ENCODE measurements at regions not wholly inside any gene's neighbourhood (a gene's known extent, or its start where the extent isn't known, plus 50 kb on each side); places are given as distances from the start of the nearest gene placed in this dataset.

DNA sequence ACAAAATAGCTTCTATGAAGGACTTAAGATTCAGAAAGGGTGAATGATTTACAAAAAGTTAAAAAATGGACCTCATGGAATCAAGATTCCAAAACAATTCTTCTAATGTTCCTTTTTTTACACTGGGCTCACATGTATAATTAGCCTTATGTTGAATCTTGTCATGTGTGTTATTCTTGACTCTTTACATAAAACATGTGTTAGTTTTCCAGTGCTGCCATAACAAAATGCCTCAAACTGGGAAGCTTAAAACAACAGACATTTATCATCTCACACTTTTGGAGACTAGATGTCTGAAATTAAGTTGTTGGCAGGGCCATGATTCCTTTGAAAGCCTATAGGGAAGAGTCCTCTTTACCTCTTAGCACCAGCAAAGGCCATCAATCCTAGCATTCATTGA lies 192.5 kb upstream of the SORCS1 start:
- TF ChIP-seq FOXP2 (optimal IDR thresholded peaks at IDR 0.05; ENCODE audit: control extremely low read depth, extremely low read length, insufficient read depth), result no peak
- no peak for TF ChIP-seq POLR2AphosphoS5 (IDR thresholded peaks at IDR 0.05; ENCODE audit: borderline replicate concordance, low read depth, low read length)
- no peak for TF ChIP-seq EZH2 (IDR thresholded peaks at IDR 0.05)
- DNase-seq (ENCODE audit: low read depth, low spot score), result no peak
- Histone ChIP-seq H3K36me3 (ENCODE audit: insufficient read depth, low read length) (no peaks in the 10 kb centered on the region), H3K27ac (no peak overlapping the region), H3K9me3 (ENCODE audit: low read depth, low read length) (no peaks in the 10 kb centered on the region), H3K9ac (ENCODE audit: insufficient read length) (no peak overlapping the region), H3K4me3 (no peak overlapping the region)

GRCh38 chr10:107356396-107356795 lies 191.9 kb upstream of the SORCS1 start:
- no peaks in the 10 kb centered on the region for H3K36me3 ChIP-seq (ENCODE audit: insufficient read depth, low read length)
- H3K27ac ChIP-seq, result no peak overlapping the region
- no peak overlapping the region for H3K9ac ChIP-seq (ENCODE audit: insufficient read length)
- TF ChIP-seq EZH2 (IDR thresholded peaks at IDR 0.05) (no peak), FOXP2 (optimal IDR thresholded peaks at IDR 0.05; ENCODE audit: control extremely low read depth, extremely low read length, insufficient read depth) (no peak), POLR2AphosphoS5 (IDR thresholded peaks at IDR 0.05; ENCODE audit: borderline replicate concordance, low read depth, low read length) (no peak)
- H3K4me3 ChIP-seq, result no peak overlapping the region
- no peak for DNase-seq (ENCODE audit: low read depth, low spot score)
- no peaks in the 10 kb centered on the region for H3K9me3 ChIP-seq (ENCODE audit: low read depth, low read length)

GRCh38 chr10:107342711-107343110 lies 178.2 kb upstream of the SORCS1 start:
- Histone ChIP-seq H3K4me3 (no peak overlapping the region), H3K36me3 (ENCODE audit: insufficient read depth, low read length) (no peaks in the 10 kb centered on the region), H3K9me3 (ENCODE audit: low read depth, low read length) (no peaks in the 10 kb centered on the region), H3K27ac (no peak overlapping the region), H3K9ac (ENCODE audit: insufficient read length) (no peak overlapping the region)
- TF ChIP-seq FOXP2 (optimal IDR thresholded peaks at IDR 0.05; ENCODE audit: control extremely low read depth, extremely low read length, insufficient read depth) (no peak), POLR2AphosphoS5 (IDR thresholded peaks at IDR 0.05; ENCODE audit: borderline replicate concordance, low read depth, low read length) (no peak), EZH2 (IDR thresholded peaks at IDR 0.05) (no peak)
- DNase-seq (ENCODE audit: low read depth, low spot score), result no peak

DNA sequence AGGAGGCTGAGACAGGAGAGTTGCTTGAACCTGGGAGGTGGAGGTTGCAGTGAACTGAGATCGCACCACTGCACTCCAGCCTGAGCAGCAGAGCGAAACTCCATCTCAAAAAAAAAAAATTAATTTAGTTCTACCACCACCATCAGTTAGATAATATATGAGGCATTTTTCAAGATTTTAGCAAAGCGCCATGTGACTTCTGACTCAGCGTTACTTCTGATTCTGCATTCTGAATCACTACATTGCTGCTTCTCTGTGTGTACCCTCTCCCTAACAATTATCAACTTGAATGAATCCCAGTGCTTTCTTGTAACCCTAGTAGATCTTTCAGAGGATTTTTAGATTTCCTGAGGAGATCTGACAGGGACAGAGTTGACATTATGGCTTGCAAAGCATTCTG lies 176.8 kb upstream of the SORCS1 start:
- no peaks in the 10 kb centered on the region for H3K36me3 ChIP-seq (ENCODE audit: insufficient read depth, low read length)
- DNase-seq (ENCODE audit: low read depth, low spot score), result no peak
- H3K9me3 ChIP-seq (ENCODE audit: low read depth, low read length), result no peaks in the 10 kb centered on the region
- H3K27ac ChIP-seq, result no peak overlapping the region
- TF ChIP-seq POLR2AphosphoS5 (IDR thresholded peaks at IDR 0.05; ENCODE audit: borderline replicate concordance, low read depth, low read length) (no peak), FOXP2 (optimal IDR thresholded peaks at IDR 0.05; ENCODE audit: control extremely low read depth, extremely low read length, insufficient read depth) (no peak), EZH2 (IDR thresholded peaks at IDR 0.05) (no peak)
- H3K9ac ChIP-seq (ENCODE audit: insufficient read length), result no peak overlapping the region
- H3K4me3 ChIP-seq, result no peak overlapping the region

- Histone ChIP-seq H3K9me3 (ENCODE audit: low read depth, low read length) (no peaks in the 10 kb centered on the region), H3K4me3 (no peak overlapping the region), H3K36me3 (ENCODE audit: insufficient read depth, low read length) (no peaks in the 10 kb centered on the region), H3K9ac (ENCODE audit: insufficient read length) (no peak overlapping the region), H3K27ac (no peak overlapping the region)
- TF ChIP-seq EZH2 (IDR thresholded peaks at IDR 0.05), result no peak
- TF ChIP-seq POLR2AphosphoS5 (IDR thresholded peaks at IDR 0.05; ENCODE audit: borderline replicate concordance, low read depth, low read length), result no peak
- no peak for TF ChIP-seq FOXP2 (optimal IDR thresholded peaks at IDR 0.05; ENCODE audit: control extremely low read depth, extremely low read length, insufficient read depth)
- DNase-seq (ENCODE audit: low read depth, low spot score), result no peak
Observed at GRCh38 chr10:107340326-107340725, 175.8 kb upstream of the SORCS1 start.

- Histone ChIP-seq H3K9ac (ENCODE audit: insufficient read length) (no peak overlapping the region), H3K4me3 (no peak overlapping the region), H3K27ac (no peak overlapping the region), H3K9me3 (ENCODE audit: low read depth, low read length) (no peaks in the 10 kb centered on the region), H3K36me3 (ENCODE audit: insufficient read depth, low read length) (no peaks in the 10 kb centered on the region)
- no peak for DNase-seq (ENCODE audit: low read depth, low spot score)
- TF ChIP-seq EZH2 (IDR thresholded peaks at IDR 0.05), result no peak
Observed at GRCh38 chr10:107336061-107336460, 171.6 kb upstream of the SORCS1 start.

DNA sequence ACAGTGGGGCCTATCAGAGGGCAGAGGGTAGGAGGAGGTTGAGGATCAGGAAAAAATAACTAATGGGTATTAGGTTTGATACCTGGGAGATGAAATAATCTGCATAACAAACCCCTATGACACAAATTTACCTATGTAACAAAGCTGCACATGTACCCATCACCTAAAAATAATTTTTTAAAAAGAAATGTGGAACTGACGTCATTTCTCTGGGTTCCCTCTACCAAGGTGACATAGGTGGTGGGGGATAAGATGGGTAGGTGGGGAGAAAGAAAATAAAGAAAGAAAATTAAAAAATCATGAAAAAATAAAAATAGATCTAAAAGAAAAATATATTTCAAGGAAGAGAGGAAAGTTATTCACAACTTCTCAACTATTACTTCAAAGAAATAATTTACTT lies 153.1 kb upstream of the SORCS1 start:
- H3K27ac ChIP-seq, result no peak overlapping the region
- no peaks in the 10 kb centered on the region for H3K36me3 ChIP-seq (ENCODE audit: insufficient read depth, low read length)
- no peak overlapping the region for H3K9ac ChIP-seq (ENCODE audit: insufficient read length)
- DNase-seq (ENCODE audit: low read depth, low spot score), result no peak
- H3K4me3 ChIP-seq, result no peak overlapping the region
- no peak for TF ChIP-seq FOXP2 (optimal IDR thresholded peaks at IDR 0.05; ENCODE audit: control extremely low read depth, extremely low read length, insufficient read depth)
- no peak for TF ChIP-seq EZH2 (IDR thresholded peaks at IDR 0.05)
- TF ChIP-seq POLR2AphosphoS5 (IDR thresholded peaks at IDR 0.05; ENCODE audit: borderline replicate concordance, low read depth, low read length), result no peak
- no peaks in the 10 kb centered on the region for H3K9me3 ChIP-seq (ENCODE audit: low read depth, low read length)

- no peak overlapping the region for H3K9ac ChIP-seq (ENCODE audit: insufficient read length)
- TF ChIP-seq POLR2AphosphoS5 (IDR thresholded peaks at IDR 0.05; ENCODE audit: borderline replicate concordance, low read depth, low read length), result no peak
- no peak for DNase-seq (ENCODE audit: low read depth, low spot score)
- H3K27ac ChIP-seq, result no peak overlapping the region
- H3K4me3 ChIP-seq, result no peak overlapping the region
- no peaks in the 10 kb centered on the region for H3K36me3 ChIP-seq (ENCODE audit: insufficient read depth, low read length)
- no peaks in the 10 kb centered on the region for H3K9me3 ChIP-seq (ENCODE audit: low read depth, low read length)
Observed at GRCh38 chr10:107303203-107303602, 138.7 kb upstream of the SORCS1 start.

DNA sequence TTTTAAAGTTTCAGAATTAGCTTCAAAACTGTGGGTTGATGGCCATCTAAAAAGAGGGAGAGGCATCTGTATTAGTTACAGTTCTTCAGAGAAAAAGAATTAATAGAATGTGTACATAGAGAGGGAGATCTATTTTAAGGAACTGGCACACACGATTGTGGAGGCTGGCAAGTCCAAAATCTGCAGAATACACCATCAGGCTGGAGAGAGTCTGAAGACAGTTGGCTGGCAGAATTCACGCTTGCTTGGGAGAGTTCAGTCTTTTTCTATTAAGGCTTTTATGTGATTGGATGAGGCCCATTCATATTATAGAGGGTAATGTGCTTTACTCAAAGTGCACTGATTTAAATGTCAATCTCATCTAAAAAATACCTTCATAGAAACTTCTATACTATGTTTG lies 135.1 kb upstream of the SORCS1 start:
- DNase-seq (ENCODE audit: low read depth, low spot score), result no peak
- TF ChIP-seq POLR2AphosphoS5 (IDR thresholded peaks at IDR 0.05; ENCODE audit: borderline replicate concordance, low read depth, low read length), result no peak
- TF ChIP-seq EZH2 (IDR thresholded peaks at IDR 0.05), result no peak
- TF ChIP-seq FOXP2 (optimal IDR thresholded peaks at IDR 0.05; ENCODE audit: control extremely low read depth, extremely low read length, insufficient read depth), result no peak
- Histone ChIP-seq H3K36me3 (ENCODE audit: insufficient read depth, low read length) (no peaks in the 10 kb centered on the region), H3K4me3 (no peak overlapping the region), H3K9ac (ENCODE audit: insufficient read length) (no peak overlapping the region), H3K9me3 (ENCODE audit: low read depth, low read length) (no peaks in the 10 kb centered on the region), H3K27ac (no peak overlapping the region)

Measured in SK-N-MC (cell line).